ENCODE measurements at regions not wholly inside any gene's neighbourhood (a gene's known extent, or its start where the extent isn't known, plus 50 kb on each side); places are given as distances from the start of the nearest gene placed in this dataset.
A peak's percentile ranks its signal among the peaks of the same experiment; 100 is the strongest.

GRCh38 chr2:76491503-76491902 lies 780.8 kb upstream of the GCFC2 start:
- no peaks in the 10 kb centered on the region for H3K9me3 Mint-ChIP-seq
- no peak for ATAC-seq
- no peaks in the 10 kb centered on the region for H3K27me3 Mint-ChIP-seq (ENCODE audit: low read depth)
- TF ChIP-seq ATF6 (CRISPR knock-in tag; IDR thresholded peaks at IDR 0.05) (no peak), USF2 (CRISPR knock-in tag; IDR thresholded peaks at IDR 0.05) (no peak), ZNF121 (CRISPR knock-in tag; IDR thresholded peaks at IDR 0.05) (no peak)
- no peak overlapping the region for H3K4me3 Mint-ChIP-seq
- ChIA-PET POLR2A (no interaction called here), CTCF (no interaction called here)
- no peak overlapping the region for H3K27ac Mint-ChIP-seq
- no peaks in the 10 kb centered on the region; the same call in 1 of the 2 replicates for H3K4me1 Mint-ChIP-seq
- no peak for DNase-seq (ENCODE audit: low spot score)
- no peaks in the 10 kb centered on the region for H3K36me3 Mint-ChIP-seq

GRCh38 chr2:76478266-76479035 lies 767.7 kb upstream of the GCFC2 start:
- ATAC-seq = no peak
- no peak overlapping the region; the same call in 1 of the 2 replicates for H3K4me3 Mint-ChIP-seq

GRCh38 chr2:76472946-76473345 lies 762.2 kb upstream of the GCFC2 start:
- no peak for ATAC-seq
- peak overlapping the region; percentile 40; the same call in 1 of the 2 replicates for H3K27ac Mint-ChIP-seq
- peaks cover 32% of the 10 kb centered on the region for H3K4me1 Mint-ChIP-seq
- H3K4me3 Mint-ChIP-seq = no peak overlapping the region
- H3K27me3 Mint-ChIP-seq (ENCODE audit: low read depth) = no peaks in the 10 kb centered on the region
- peaks cover 21% of the 10 kb centered on the region for H3K36me3 Mint-ChIP-seq
- ChIA-PET POLR2A (no interaction called here), CTCF (no interaction called here)
- DNase-seq (ENCODE audit: low spot score) = no peak
- H3K9me3 Mint-ChIP-seq = peaks cover 22% of the 10 kb centered on the region
- TF ChIP-seq AFF4 (CRISPR knock-in tag; IDR thresholded peaks at IDR 0.05; ENCODE audit: borderline replicate concordance) = no peak
- no peak for TF ChIP-seq E2F4 (CRISPR knock-in tag; IDR thresholded peaks at IDR 0.05; ENCODE audit: borderline replicate concordance, low read depth)
- no peak for TF ChIP-seq ATF6 (CRISPR knock-in tag; IDR thresholded peaks at IDR 0.05)
- no peak for TF ChIP-seq ZNF532 (CRISPR knock-in tag; IDR thresholded peaks at IDR 0.05; ENCODE audit: borderline replicate concordance)
- TF ChIP-seq GTF2I (CRISPR knock-in tag; conservative IDR thresholded peaks at IDR 0.05) = no peak

More at GRCh38 chr2:76478266-76479035, 767.7 kb upstream of the GCFC2 start:
- ChIA-PET POLR2A (no interaction called here), CTCF (no interaction called here)
- TF ChIP-seq PRRX2 (CRISPR knock-in tag; IDR thresholded peaks at IDR 0.05) (no peak), TP53 (CRISPR knock-in tag; IDR thresholded peaks at IDR 0.05) (no peak), ATF3 (CRISPR knock-in tag; conservative IDR thresholded peaks at IDR 0.05) (no peak), CDX4 (CRISPR knock-in tag; IDR thresholded peaks at IDR 0.05; ENCODE audit: borderline replicate concordance) (no peak), IRF1 (CRISPR knock-in tag; IDR thresholded peaks at IDR 0.05) (no peak)
- Mint-ChIP-seq H3K27me3 (ENCODE audit: low read depth) (no peaks in the 10 kb centered on the region), H3K36me3 (peaks cover 7% of the 10 kb centered on the region; the same call in 1 of the 2 replicates), H3K9me3 (0 out of 2 replicates have a peak, but pooled peaks cover 6% of the 10 kb centered on the region), H3K27ac (no peak overlapping the region), H3K4me1 (peaks cover 22% of the 10 kb centered on the region)
- no peak for DNase-seq (ENCODE audit: low spot score)
